Liver (tissue), 8 donors: ENCODE measurements at regions not wholly inside any gene's neighbourhood (a gene's known extent, or its start where the extent isn't known, plus 50 kb on each side); places are given as distances from the start of the nearest gene placed in this dataset.

Source experiments
- DNase-seq: peaks from one replicate; pipeline ENCODE4 v3.0.0-alpha.2; 2017; ENCODE audit warnings: low spot score
- H3K27ac ChIP-seq, 2 donors: one replicate each; pipeline ENCODE4 v1.7.0; 2013; ENCODE audit warnings: inconsistent platforms in 2 of 2, low read length in 2 of 2, control low read depth in 1 of 2, low read depth in 1 of 2, mild to moderate bottlenecking in 1 of 2
- H3K27me3 ChIP-seq, 4 donors: one replicate each; pipeline versions ENCODE4 v1.6.1 to v1.7.0; 2013; ENCODE audit warnings: low read length in 3 of 4, inconsistent platforms in 1 of 4, mild to moderate bottlenecking in 1 of 4, moderate library complexity in 1 of 4; ENCODE audit not compliant: control insufficient read depth in 4 of 4, insufficient read depth in 4 of 4
- H3K36me3 ChIP-seq, 4 donors: one replicate each; pipeline versions ENCODE4 v1.6.1 to v1.7.0; 2013; ENCODE audit warnings: low read length in 3 of 4, mild to moderate bottlenecking in 3 of 4, low read depth in 1 of 4, moderate library complexity in 1 of 4; ENCODE audit not compliant: control insufficient read depth in 4 of 4, insufficient read depth in 3 of 4
- H3K4me1 ChIP-seq, 4 donors: one replicate each; pipeline versions ENCODE4 v1.6.1 to v1.7.0; 2013; ENCODE audit warnings: low read length in 3 of 4, mild to moderate bottlenecking in 3 of 4, moderate library complexity in 1 of 4; ENCODE audit not compliant: control insufficient read depth in 4 of 4, insufficient read depth in 4 of 4
- H3K4me3 ChIP-seq, 3 donors: one replicate each; pipeline versions ENCODE4 v1.6.1 to v1.7.0; 2013; ENCODE audit warnings: low read length in 3 of 3, control low read depth in 1 of 3, low read depth in 1 of 3, mild to moderate bottlenecking in 1 of 3
- H3K9ac ChIP-seq, 2 donors: one replicate each; pipeline ENCODE4 v1.7.0; 2013; ENCODE audit warnings: low read length in 2 of 2, mild to moderate bottlenecking in 2 of 2, moderate library complexity in 2 of 2, control low read depth in 1 of 2, low read depth in 1 of 2
- H3K9me3 ChIP-seq, 4 donors: one replicate each; pipeline versions ENCODE4 v1.6.1 to v1.7.0; 2013; ENCODE audit warnings: low read length in 3 of 4; ENCODE audit not compliant: control insufficient read depth in 4 of 4
- EGR1 ChIP-seq, 2 donors: IDR thresholded peaks; 2 replicates each; pipeline ENCODE4 v1.6.1; 2016 to 2018; ENCODE audit warnings: antibody characterized with exemption in 2 of 2, low read depth in 2 of 2
- FOXA1 ChIP-seq: IDR thresholded peaks from 2 replicates; pipeline ENCODE4 v1.6.1; 2016; ENCODE audit warnings: antibody characterized with exemption
- FOXA2 ChIP-seq: IDR thresholded peaks from 2 replicates; pipeline ENCODE4 v1.6.1; 2016; ENCODE audit warnings: antibody characterized with exemption
- GABPA ChIP-seq, 2 donors: IDR thresholded peaks in 1 of 2; conservative IDR thresholded peaks in 1 of 2; 2 replicates each; pipeline ENCODE4 v1.6.1; 2016; ENCODE audit warnings: antibody characterized with exemption in 2 of 2, mild to moderate bottlenecking in 1 of 2, moderate library complexity in 1 of 2
- HNF4A ChIP-seq, 2 donors: conservative IDR thresholded peaks; 2 replicates each; pipeline ENCODE4 v1.6.1; 2016; ENCODE audit warnings: antibody characterized with exemption in 2 of 2, mild to moderate bottlenecking in 2 of 2
- HNF4G ChIP-seq: IDR thresholded peaks from 2 replicates; pipeline ENCODE4 v1.6.1; 2016; ENCODE audit warnings: antibody characterized with exemption
- JUND ChIP-seq, 2 donors: IDR thresholded peaks; 2 replicates each; pipeline ENCODE4 v1.6.1; 2016; ENCODE audit warnings: antibody characterized with exemption in 2 of 2
- NR2F2 ChIP-seq: IDR thresholded peaks from 2 replicates; pipeline ENCODE4 v1.6.1; 2016; ENCODE audit warnings: antibody characterized with exemption
- RAD21 ChIP-seq, 2 donors: IDR thresholded peaks; 2 replicates each; pipeline ENCODE4 v1.6.1; 2016; ENCODE audit warnings: antibody characterized with exemption in 2 of 2, mild to moderate bottlenecking in 2 of 2
- RXRA ChIP-seq, 2 donors: IDR thresholded peaks; 2 replicates each; pipeline ENCODE4 v1.6.1; 2017 to 2018; ENCODE audit warnings: antibody characterized with exemption in 2 of 2, mild to moderate bottlenecking in 1 of 2
- SP1 ChIP-seq: IDR thresholded peaks from 2 replicates; pipeline ENCODE4 v1.6.1; 2018; ENCODE audit warnings: antibody characterized with exemption, mild to moderate bottlenecking
- TAF1 ChIP-seq: conservative IDR thresholded peaks from 2 replicates; pipeline ENCODE4 v1.6.1; 2016; ENCODE audit warnings: antibody characterized with exemption, mild to moderate bottlenecking
- YY1 ChIP-seq: IDR thresholded peaks from 2 replicates; pipeline ENCODE4 v1.6.1; 2016; ENCODE audit warnings: antibody characterized with exemption, mild to moderate bottlenecking
- WGBS: extraction: QIAGEN DNeasy Blood & Tissue Kit; methylation state at CpG from one replicate; pipeline ENCODE4 v1.1.7; 2013; 5-methylcytosine and 5-hydroxymethylcytosine counted together
- TF ChIP-seq, protein P1 (sequence below): IDR thresholded peaks from 2 replicates; pipeline ENCODE4 v1.6.1; 2016; ENCODE audit warnings: antibody characterized with exemption, mild to moderate bottlenecking
- TF ChIP-seq, protein P2 (sequence below): fragments of 150-350 bp; IDR thresholded peaks from 2 replicates; pipeline ENCODE4 v1.5.1; 2017; ENCODE audit warnings: improper control_type of control experiment, low read depth, low read length; ENCODE audit not compliant: missing input control
- donor health status: healthy.
- donor health status: healthy.
- donor health status: healthy.
- donor health status: healthy.
- donor health status: healthy.

DNA sequence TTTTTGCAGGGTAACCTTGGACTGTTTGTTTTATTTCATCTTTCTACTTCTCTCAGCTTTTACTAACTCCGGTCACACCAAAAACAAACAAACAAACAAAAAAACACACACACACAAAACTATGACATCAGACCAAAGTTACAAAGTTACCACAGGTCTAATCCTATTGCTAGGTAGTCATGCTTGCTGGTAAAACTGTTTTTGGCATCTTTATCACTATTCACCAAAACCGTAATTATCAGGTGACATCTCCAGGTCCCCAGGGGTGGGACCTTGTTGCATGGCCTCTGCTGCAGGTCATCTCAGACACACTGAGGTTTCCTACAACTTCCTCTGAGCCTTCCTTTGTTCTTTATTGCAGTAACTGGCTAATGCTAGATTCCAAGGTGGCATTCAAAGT lies 162.3 kb downstream of the ABCA8 start:
- DNase-seq: no peak
- no peak for TF ChIP-seq YY1
- TF ChIP-seq HNF4G: no peak
- no peak for TF ChIP-seq SP1
- no peak for TF ChIP-seq JUND (IDR thresholded peaks at IDR 0.05)
- peak in 1 of 2 donors; percentile 27 for TF ChIP-seq HNF4A (conservative IDR thresholded peaks at IDR 0.05)
- no peak for TF ChIP-seq TAF1
- TF ChIP-seq, protein P1, sequence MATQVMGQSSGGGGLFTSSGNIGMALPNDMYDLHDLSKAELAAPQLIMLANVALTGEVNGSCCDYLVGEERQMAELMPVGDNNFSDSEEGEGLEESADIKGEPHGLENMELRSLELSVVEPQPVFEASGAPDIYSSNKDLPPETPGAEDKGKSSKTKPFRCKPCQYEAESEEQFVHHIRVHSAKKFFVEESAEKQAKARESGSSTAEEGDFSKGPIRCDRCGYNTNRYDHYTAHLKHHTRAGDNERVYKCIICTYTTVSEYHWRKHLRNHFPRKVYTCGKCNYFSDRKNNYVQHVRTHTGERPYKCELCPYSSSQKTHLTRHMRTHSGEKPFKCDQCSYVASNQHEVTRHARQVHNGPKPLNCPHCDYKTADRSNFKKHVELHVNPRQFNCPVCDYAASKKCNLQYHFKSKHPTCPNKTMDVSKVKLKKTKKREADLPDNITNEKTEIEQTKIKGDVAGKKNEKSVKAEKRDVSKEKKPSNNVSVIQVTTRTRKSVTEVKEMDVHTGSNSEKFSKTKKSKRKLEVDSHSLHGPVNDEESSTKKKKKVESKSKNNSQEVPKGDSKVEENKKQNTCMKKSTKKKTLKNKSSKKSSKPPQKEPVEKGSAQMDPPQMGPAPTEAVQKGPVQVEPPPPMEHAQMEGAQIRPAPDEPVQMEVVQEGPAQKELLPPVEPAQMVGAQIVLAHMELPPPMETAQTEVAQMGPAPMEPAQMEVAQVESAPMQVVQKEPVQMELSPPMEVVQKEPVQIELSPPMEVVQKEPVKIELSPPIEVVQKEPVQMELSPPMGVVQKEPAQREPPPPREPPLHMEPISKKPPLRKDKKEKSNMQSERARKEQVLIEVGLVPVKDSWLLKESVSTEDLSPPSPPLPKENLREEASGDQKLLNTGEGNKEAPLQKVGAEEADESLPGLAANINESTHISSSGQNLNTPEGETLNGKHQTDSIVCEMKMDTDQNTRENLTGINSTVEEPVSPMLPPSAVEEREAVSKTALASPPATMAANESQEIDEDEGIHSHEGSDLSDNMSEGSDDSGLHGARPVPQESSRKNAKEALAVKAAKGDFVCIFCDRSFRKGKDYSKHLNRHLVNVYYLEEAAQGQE: no peak
- no peak for TF ChIP-seq FOXA1
- no peak for TF ChIP-seq NR2F2
- TF ChIP-seq EGR1 (IDR thresholded peaks at IDR 0.05; ENCODE audit: low read depth in 2 of 2): no peak
- no peak for TF ChIP-seq RAD21 (IDR thresholded peaks at IDR 0.05)
- peak in 1 of 2 donors; percentile 21 for TF ChIP-seq RXRA (IDR thresholded peaks at IDR 0.05)
- TF ChIP-seq FOXA2: no peak
- TF ChIP-seq, protein P2, sequence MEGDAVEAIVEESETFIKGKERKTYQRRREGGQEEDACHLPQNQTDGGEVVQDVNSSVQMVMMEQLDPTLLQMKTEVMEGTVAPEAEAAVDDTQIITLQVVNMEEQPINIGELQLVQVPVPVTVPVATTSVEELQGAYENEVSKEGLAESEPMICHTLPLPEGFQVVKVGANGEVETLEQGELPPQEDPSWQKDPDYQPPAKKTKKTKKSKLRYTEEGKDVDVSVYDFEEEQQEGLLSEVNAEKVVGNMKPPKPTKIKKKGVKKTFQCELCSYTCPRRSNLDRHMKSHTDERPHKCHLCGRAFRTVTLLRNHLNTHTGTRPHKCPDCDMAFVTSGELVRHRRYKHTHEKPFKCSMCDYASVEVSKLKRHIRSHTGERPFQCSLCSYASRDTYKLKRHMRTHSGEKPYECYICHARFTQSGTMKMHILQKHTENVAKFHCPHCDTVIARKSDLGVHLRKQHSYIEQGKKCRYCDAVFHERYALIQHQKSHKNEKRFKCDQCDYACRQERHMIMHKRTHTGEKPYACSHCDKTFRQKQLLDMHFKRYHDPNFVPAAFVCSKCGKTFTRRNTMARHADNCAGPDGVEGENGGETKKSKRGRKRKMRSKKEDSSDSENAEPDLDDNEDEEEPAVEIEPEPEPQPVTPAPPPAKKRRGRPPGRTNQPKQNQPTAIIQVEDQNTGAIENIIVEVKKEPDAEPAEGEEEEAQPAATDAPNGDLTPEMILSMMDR: no peak
- Histone ChIP-seq H3K9me3 (no peaks in the 10 kb centered on the region), H3K27ac (peak overlapping the region; percentile 91 to 93), H3K4me1 (peaks cover 18 to 56% (median 32%) of the 10 kb centered on the region in 4 donors), H3K9ac (peak overlapping the region; percentile 38 to 61), H3K27me3 (no peaks in the 10 kb centered on the region), H3K4me3 (no peak overlapping the region), H3K36me3 (no peaks in the 10 kb centered on the region)
- WGBS: 10% methylated on average over 2 of the region's 2 CpGs

DNA sequence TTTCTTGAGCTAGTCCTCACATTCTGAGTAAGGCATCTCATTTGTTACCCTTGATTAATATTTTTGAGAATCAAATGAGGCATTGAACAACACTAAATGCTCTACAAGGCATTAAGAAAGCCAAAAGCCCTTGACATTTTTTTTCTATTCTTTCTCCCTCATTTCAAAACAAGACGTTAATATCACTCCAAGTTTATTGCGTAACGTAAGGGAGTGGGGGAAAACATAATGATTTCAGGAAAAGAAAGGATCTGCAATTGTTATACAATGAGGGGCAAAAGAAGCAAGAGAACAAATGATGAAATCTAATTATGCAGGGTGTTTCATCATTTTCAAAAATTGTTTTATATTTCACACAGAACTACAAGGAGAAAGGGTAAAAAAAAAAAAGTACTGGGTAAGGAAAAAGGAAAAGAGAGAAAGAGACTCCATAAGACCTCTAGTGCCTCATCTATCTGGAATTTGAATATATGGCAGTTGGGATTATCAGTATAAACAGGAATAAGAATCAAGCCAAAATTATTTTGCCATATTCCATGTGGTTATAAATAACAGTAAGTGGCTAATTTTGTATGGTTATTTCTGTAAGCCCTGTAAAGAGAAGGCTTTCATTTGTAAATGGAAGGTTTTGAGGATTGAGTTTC lies 163.0 kb downstream of the ABCA8 start:
- Histone ChIP-seq H3K27me3 (no peaks in the 10 kb centered on the region), H3K36me3 (no peaks in the 10 kb centered on the region), H3K9me3 (no peaks in the 10 kb centered on the region), H3K27ac (peak overlapping the region; percentile 91 to 93), H3K9ac (no peak overlapping the region), H3K4me1 (peaks cover 18 to 56% (median 32%) of the 10 kb centered on the region in 4 donors), H3K4me3 (no peak overlapping the region)
- WGBS: 43% methylated on average over 3 of the region's 3 CpGs
- no peak for DNase-seq
- no peak for TF ChIP-seq FOXA2

DNA sequence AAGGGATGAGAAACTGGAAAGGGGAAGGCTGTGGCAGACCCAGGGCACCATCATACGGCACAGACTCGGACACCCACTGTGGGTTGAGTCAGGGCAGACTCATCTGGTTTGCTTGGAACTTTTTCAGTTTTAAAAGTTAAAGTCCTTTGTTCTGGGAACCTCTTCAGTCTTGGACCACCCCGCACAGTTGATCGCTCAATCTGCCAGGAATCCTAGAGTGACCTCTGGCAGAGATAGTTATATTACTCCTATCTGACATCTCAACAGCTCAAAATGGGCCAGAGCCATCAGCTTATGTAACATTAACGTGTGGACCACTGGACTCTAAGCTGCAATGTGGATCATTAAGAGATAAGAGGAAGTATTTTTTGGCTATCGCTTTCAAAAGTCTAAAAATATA lies 164.3 kb downstream of the ABCA8 start:
- no peaks in the 10 kb centered on the region for H3K9me3 ChIP-seq
- no peak for DNase-seq
- no peak overlapping the region for H3K4me3 ChIP-seq
- WGBS: 27% methylated on average over 6 of the region's 6 CpGs
- H3K9ac ChIP-seq: no peak overlapping the region
- no peaks in the 10 kb centered on the region for H3K36me3 ChIP-seq
- H3K4me1 ChIP-seq: peaks cover 14 to 47% (median 29%) of the 10 kb centered on the region in 4 donors
- no peaks in the 10 kb centered on the region for H3K27me3 ChIP-seq
- peak overlapping the region; percentile 91 to 93 for H3K27ac ChIP-seq
- TF ChIP-seq NR2F2 (no peak), RAD21 (IDR thresholded peaks at IDR 0.05) (peak; percentile 6 to 34), SP1 (peak; percentile 34), EGR1 (IDR thresholded peaks at IDR 0.05; ENCODE audit: low read depth in 2 of 2) (peak in 1 of 2 donors; percentile 37), HNF4A (conservative IDR thresholded peaks at IDR 0.05) (peak; percentile 73 to 90), FOXA1 (peak; percentile 53), GABPA (IDR thresholded peaks at IDR 0.05 in 1 of 2, conservative IDR thresholded peaks at IDR 0.05 in 1 of 2) (no peak), JUND (IDR thresholded peaks at IDR 0.05) (peak in 1 of 2 donors; percentile 66), FOXA2 (peak; percentile 28), YY1 (peak; percentile 22)
- TF ChIP-seq, protein P1: no peak
- TF ChIP-seq, protein P2: no peak
